Vagina (tissue), 2 donors: ENCODE measurements at regions not wholly inside any gene's neighbourhood (a gene's known extent, or its start where the extent isn't known, plus 50 kb on each side); places are given as distances from the start of the nearest gene placed in this dataset.

Source experiments
- CTCF ChIP-seq, 3 experiments: fragments of 450-650 bp in 2 of 3; fragments of 200-600 bp in 1 of 3; sonication (generic) in 1 of 3; IDR thresholded peaks; one replicate each; pipeline ENCODE4 v1.5.1; 2017 to 2019; ENCODE audit warnings: antibody characterized with exemption in 3 of 3, mild to moderate bottlenecking in 2 of 3, moderate library complexity in 2 of 3
- POLR2A ChIP-seq, 2 donors: fragments of 450-650 bp; IDR thresholded peaks; one replicate each; pipeline ENCODE4 v1.6.1; 2017; ENCODE audit warnings: antibody characterized with exemption in 2 of 2, mild to moderate bottlenecking in 2 of 2, moderate library complexity in 2 of 2

- TF ChIP-seq CTCF (IDR thresholded peaks at IDR 0.05) = no peak
- no peak for TF ChIP-seq POLR2A (IDR thresholded peaks at IDR 0.05)
Observed at GRCh38 chr4:20348411-20348810, 96.7 kb downstream of the SLIT2 start.
